NCI-H524 (cell line): ENCODE measurements at regions not wholly inside any gene's neighbourhood (a gene's known extent, or its start where the extent isn't known, plus 50 kb on each side); places are given as distances from the start of the nearest gene placed in this dataset.

ENCODE experiments used
- DNase-seq, 2 experiments: peaks; one replicate each; lab custom pipeline; 2025; lab: John Stamatoyannopoulos, UW

DNA sequence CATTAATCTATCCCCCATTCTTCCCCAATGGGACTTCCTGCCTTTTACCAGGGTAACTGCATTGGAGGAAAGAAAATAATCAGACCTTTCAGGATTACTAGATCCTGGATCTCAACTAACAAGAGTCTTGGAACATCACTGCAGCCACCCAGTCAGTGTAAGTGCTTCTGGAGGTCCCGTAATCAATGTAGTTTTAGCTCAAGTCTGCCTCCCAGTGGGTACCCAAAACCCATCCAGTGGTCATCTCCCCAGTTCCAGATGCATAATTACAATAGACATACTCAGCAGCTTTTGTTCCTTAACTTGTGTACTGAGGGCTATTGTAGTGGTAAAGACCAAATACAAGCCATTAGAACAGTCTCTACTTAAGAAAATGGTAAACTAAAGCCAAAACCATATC is 319.1 kb downstream of the GPATCH2 start:
- DNase-seq: peak; percentile 13 to 22

DNA sequence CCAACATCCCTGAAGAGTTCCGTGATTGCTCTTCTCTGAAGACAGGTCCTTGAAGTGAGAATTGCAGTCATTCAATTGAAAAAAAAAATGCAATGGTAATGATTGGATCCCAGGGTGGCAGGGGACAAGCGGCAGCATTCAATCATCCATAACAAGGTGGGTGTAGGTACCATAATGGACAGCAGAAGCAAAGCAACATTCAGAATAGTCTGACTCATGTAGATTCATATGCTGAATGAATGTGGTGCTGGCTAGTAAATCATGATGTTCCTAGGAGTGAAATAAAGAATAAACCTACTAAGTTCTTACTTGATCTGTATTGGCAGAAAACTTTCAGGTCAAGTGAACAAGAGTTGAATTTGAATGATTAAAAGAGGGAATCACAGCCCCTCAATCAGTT is 319.6 kb downstream of the GPATCH2 start:
- DNase-seq: no peak

DNA sequence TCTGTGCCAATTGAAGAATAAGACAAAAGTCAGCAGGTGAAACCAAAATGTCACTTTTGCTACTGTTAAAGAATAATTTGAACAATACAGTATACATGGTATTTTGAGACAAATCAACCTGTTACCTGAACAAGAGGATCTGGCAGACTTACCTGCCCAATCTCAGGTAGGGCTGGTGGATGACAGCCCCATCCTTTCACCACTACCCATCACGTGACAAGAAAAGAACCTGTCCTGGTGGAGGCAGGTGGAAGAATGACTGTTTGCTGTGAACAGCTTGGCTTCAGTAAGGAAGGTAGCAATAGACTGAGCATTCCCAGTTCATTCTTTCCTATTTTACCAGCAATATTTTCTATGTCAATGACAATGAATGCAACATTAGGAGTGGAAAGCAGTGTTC is 349.6 kb downstream of the GPATCH2 start:
- DNase-seq: no peak

DNA sequence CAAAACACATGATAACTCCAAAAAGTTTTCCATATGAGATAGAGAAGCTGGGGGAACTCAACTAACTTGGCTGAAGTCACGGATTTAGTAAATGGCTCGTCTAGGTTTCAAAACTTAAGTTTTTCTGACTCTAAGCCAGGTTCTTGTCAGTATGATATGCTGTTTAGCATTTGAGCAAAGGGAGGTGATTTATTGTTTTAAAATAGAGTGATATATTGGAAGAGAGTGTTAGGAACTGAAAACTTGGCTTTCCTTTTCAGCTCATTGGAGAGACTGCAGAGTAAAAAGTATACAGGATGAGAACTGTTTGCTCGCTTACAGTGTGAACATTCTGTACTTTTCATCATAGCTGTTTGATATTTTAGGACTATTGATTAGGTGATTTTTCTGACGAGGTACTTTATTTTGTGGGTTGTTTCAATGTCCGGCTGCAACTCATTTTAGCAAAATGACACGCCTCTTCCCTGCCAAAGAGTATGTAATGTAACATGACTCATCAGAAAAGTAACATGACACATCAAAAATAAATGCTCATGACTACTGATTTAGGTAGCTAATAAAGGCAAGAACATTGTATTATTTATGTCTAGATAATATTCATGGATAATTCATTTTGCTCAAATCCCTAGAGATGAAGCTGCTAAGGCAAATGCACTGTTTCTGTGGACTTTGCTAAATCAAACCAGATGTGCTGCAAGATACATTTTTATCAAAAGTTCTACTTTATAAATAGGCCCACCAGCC is 355.1 kb downstream of the GPATCH2 start:
- DNase-seq: no peak

DNA sequence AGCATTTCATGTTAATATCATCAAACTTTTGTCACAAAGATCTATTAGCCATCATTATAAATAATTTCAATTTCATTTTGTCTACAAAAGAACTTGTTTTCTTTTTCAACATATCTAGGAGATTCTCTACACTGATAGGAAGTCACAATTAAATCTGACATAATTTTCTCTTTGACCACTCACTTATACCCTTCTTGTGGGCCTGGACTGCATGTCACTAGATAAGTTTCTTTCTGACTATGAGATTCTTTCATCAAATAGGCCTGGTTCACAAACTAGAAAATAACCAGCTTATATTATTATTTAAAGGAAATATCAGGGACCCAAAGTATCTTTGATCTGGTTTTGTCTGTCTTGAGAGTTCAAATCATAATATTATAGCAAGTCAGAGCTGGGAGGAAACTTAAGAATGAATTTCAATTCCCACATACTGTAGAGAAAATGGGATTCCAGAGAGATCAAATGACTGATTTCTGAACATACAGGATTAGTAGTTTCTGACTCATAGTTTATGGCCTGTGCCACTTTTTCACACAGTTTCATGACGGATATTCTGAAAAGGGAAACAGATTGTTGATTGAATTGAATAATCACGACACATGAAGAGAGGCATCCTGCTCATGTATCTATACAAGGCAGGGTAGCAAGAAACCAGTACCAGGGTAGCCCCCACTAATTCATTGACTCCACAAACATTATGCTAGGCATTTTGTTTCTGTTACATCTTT is 355.8 kb downstream of the GPATCH2 start:
- no peak for DNase-seq

DNA sequence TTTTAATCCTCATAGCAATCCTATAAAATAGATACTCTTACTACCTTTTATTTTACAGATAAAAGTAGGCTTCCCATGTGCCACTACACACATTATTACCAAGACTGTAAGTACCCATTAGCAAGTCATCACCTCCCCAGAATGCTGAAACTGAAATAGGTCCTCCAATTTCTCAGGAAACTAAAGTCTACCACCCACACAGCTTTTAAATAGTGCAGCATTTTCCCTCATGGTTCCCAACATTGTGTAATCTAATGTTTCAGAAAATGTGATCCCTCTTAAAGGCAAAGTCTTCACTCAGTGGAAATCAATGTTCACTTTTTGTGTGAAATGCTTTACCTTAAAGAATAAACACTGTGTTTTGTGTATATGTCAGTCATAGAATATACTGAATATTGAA is 356.5 kb downstream of the GPATCH2 start:
- DNase-seq: no peak

DNA sequence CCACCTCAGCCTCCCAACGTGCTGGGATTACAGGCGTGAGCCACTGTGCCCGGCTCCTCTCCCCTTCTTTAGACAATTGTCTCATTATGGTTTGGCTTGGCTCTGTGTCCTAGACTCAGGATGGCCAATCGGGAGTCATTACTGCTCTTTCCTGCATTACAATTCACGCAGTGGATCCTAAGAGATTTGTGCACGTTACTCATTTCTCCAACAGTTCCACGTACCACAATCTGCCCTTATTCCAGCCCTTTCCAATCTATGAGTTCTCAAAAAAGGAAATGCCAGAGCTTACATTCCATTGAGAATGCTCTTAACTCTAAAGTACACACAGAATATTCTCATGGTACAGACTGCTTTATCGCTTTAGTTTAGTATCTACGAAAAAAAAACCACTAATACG is 357.0 kb downstream of the GPATCH2 start:
- no peak for DNase-seq

DNA sequence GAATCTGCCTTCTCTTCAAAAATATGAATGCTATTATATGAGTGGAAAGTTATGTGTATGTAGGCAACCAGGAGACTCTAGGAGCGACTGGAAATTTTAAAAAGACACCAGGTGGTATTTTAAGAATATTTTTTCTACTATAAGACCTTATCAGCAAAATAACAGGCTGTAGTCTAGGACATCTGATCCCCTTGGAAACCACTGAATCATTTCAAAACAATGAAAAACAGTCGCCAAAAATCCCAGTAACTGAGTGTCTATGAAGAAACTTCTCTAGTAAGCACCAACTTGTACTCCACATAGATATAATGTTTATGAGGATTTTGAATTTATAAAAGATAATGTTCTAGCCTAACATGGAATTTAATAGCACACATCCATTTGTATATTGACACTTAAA is 358.5 kb downstream of the GPATCH2 start:
- DNase-seq: no peak

DNA sequence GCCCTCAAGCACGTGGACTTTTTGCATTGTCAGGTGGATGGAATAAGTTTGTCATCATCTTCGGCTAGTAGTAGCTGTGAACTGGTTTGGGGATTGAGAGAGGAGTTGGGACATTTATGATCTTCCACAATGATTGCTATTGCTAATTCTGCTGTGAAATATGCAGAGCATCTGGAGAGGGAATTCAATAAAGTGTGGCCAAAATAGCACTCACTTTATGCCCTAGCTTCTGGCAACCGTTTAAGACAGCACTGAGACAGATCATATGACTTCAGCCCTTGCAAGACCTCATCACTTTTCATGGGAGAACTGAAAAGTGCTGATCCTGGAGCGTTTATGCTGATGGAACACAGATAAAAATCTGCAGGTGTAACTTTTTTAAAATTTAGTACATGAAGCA is 360.8 kb downstream of the GPATCH2 start:
- DNase-seq: no peak

DNA sequence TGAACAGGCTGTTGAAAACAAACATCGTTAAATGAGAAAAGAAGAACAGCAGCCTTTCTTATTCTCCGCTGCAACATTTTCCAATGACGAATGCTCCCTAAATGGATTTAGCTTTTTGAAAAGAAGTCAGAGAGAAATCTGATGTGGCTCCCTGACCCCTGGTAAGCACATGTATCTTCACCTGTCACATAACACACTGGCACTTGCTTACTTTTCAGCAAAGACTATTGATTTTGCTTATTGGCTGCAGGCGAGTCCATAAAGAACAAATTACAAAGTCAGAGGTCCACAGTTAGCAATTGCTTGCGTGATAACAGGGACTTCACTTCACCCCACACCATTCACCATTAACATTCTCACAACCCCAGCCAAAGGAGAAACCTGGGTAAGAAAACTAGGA is 362.8 kb downstream of the GPATCH2 start:
- DNase-seq: no peak

DNA sequence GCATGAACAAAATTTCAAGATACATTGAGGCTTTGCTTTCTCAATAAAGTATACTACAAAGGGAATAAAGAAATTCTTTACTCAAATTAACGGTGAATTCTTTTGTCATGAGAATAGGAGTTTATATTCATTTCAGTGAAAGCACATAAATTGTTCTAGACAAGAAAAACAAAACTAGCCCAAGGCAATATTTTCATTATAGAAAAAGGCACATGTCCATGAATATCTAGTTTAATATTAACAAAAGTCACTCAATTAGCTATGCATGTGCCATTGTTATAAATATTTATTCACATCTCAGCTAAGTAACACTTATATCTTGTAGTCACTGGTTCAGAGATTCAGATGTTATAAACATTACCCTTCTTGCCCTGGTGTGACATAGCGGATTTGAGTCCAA is 369.3 kb downstream of the GPATCH2 start:
- DNase-seq: no peak

DNA sequence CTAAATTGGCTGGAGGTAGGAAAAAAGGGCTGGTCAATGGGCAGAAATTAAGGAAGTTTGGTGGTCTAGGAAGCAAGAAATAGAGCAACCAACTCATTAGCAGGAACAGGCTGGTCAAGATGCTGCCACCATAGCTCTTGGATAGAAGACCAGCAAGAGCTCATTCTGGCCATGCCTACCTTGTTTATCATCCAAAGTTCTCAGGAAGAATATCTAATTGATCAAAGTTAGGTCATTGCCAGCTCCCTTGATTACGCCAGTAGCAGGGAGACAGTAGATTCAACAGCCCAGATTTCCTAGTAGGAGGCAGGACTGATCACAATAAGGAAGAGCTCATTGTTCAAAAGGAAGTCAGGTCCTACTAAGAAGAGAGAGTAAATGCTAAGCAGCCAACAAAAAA is 370.2 kb downstream of the GPATCH2 start:
- DNase-seq: no peak

DNA sequence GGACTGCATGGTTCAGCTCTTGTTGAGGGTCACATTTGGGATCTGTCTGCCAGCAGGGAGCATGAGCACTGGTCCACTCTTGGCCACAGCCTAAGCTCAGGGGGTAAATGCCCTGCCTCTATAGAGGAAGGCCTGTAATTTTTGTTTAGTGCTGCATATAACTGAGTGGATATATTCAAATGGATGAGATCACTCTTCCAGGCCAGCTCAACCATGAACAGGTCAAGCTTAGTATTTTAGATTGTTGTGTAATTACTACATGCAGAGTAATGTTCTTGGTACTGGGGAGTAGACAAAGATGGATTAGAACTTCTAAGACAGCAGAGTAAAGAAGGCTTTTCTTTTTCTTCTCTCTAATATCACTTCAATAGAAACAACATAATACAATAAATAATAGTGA is 376.9 kb downstream of the GPATCH2 start:
- DNase-seq: no peak

DNA sequence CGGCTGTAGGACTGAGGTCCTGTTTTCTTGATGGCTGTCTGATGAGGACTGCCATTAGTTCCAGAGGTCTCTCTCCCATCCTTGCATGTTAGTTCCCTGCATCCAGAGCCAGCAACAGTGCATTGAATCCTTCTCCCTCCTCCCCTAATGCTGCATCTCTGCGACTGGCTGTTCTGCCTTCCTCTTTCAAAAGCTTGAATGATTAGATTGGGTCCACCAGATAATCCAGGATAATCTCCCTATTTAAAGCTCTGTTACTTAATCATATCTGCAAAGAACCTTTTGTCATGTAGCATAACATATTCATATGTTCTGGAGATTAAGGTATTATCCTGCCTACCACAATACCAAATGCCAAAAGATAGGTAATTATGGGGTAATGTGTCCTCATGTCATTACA is 377.5 kb downstream of the GPATCH2 start:
- DNase-seq: peak; percentile 13 to 48

DNA sequence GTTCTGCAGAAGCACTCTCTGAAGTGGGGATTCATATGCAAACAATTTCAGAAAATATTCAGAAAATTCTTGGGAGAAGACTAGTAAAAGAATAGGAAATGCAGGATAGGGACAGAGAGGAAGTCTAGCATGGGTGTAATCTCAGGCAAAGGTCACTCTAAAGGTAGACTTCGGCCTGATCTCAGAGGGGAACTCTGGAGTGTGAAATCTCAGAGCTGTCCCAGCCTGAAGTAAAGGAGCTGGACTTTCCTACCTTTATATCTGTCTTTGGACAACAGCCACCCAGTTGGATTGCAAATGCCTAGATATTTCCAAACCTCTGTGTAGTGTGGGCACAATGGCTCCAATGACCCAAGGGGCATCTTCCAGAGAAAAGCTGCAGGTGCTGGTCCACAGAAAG is 379.8 kb downstream of the GPATCH2 start:
- no peak for DNase-seq

DNA sequence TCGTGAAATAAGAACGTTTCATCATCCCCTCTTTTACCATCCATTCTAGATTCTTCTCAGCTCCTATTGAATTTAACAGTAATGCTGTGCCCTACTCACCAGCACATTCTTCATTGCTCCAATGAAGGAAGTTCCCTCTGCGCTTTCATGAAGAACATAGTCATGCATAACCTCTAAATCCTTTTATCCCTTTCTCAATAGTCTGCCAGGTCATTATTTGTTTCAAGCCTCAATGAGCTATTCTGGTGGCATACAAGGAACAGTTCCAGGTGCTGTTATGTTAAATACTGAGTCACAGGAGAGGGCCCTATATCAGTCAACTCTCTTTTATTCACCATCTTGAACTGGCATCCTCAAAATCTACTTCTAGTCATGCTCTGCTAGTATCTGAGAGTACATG is 381.0 kb downstream of the GPATCH2 start:
- no peak for DNase-seq

DNA sequence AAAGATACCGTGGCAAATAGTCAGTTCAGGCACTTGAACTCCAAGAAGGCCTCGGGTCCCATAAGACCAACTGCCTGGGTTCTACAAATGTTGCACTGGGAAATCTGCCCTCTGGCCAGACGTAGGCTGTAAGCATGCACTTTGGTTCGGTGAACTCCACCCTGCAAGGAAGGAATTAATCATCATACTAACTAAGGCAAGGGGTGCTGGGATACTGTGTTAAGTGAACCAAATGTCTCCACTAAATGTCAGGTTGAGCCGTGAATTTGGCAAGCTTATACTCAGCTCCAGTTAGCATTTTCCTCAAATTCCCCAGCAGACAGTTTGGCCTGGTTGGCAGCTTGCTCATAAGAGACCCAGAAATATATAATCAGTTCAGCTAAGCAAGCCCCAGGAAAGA is 385.9 kb downstream of the GPATCH2 start:
- no peak for DNase-seq

DNA sequence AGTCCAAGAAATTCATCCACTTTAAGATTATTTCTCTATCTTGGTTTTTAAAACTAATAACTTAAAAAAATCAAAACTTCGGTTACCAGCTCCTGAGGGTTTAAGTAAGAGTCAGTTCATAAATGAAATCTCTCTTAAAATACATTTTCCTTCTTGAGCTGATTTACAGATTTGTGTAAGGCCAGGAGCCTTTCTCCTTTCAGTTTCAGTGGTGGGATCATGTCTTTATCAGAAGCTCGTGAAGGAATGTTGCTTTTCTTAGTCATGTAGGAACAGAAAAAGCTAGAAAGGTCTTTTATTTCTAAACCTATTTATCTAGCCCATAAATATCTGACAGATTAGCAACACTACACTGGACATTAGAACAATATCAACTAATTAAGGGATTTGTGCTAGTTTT is 390.2 kb downstream of the GPATCH2 start:
- DNase-seq: no peak

DNA sequence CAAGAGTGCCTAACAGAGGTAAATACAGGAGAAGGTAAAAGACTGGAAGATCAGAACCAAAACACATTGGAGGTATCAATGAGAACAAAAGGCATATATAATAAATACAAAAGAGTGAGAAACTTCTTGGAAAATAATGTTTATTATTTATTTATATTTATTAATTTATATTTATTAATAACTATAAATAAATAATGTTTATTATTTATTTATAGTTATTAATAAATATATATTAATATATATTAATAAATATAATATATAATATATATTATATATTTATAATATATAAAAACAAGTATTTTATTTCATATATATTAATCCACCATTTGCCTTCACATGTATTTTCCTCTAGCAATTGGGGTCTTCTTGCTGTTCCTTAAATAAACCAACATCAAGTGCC is 391.9 kb downstream of the GPATCH2 start:
- no peak for DNase-seq

DNA sequence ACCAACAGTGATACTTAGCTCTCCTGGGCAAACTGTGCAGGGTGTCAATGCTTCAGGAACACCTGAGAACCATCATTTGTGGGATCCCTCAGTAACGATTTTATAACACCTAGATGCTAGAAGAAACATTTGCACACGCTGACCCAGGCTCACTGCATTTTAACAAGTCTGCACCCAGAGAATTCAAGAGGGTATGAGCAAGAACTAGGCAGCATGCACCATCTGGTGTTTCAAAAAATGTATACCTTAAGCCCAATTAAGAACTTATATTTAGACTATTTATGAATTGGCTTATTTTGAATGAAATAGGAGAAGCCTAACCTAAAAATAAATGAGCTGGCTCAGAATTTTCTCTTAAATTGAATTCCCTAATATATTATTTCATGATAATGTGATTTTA is 400.5 kb downstream of the GPATCH2 start:
- peak; percentile 41 to 65 for DNase-seq

DNA sequence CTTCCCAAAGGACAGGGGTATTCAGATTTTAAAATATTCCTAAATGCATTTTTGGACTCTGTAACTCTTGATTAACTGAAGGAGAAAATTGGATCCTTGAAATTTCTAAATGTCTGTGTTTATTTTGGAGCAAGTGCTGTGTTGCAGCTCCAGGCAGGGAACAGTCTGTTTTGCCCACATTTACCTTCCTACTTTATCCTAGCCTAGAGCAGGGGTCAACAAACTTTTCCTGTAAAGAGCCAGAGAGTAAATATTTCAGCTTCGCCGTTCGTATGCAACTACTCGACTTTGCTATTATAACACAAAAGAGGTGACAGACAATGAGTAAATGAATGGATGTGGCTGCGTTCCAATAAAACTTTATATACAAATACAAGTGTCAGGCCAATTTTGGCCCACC is 402.2 kb downstream of the GPATCH2 start:
- DNase-seq: no peak

DNA sequence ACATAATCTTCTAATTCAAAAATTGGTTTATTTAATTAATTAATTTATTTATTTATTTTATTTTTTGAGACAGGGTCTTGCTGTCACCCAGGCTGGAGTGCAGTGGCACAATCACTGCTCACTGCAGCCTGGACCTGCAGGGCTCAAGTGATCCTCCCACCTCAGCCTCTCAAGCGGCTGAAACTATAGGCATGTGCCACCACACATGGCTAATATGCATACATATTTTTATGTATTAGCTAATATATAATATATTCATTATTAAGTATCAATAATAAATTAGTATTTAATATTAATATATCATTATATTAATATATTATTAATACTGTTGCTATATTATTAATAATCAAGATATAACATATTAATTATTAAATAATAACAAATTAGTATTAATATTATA is 406.7 kb downstream of the GPATCH2 start:
- no peak for DNase-seq

DNA sequence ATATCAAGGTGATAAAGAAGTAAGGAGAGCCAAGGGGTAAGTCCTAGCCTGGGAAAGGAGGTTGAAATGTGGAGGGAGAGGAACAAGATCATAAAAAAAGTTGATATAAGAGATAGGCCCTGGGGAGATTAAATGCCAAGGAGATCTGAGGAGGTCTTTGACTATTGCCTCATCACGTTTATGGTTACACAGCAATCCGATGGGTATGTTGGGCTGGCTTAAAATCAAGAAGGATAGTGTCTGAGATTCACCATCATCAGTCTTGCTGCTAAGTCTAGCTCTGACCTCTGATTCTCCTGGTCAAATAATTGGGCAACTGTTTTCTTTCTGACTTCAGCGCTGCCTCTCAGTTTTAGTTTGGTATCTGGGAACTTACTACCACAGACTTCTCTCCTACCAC is 416.3 kb downstream of the GPATCH2 start:
- DNase-seq: no peak

DNA sequence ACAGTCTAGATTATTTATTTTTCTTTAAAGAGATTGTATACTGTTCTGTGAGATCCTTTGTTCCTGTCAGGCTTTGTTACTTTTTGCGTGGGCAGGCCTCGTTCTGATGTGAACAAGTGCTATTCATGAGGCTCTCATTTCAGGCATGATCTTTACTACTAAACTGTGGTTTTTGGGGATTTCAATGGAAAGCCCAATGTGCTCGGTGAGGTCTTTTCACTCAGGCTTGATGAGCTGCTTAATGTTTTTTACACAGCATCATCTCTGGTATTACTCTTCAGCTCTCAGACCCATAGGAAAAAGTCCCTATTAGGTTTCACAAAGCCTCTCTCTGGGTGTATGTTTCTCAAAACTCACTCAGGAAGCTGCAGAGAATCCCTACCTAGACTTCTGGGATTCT is 419.4 kb downstream of the GPATCH2 start:
- no peak for DNase-seq
